ENCODE measurements at regions not wholly inside any gene's neighbourhood (a gene's known extent, or its start where the extent isn't known, plus 50 kb on each side); places are given as distances from the start of the nearest gene placed in this dataset.

- H3K27me3 ChIP-seq (ENCODE audit: insufficient read depth): no peaks in the 10 kb centered on the region
- no peak overlapping the region for H2AFZ ChIP-seq (ENCODE audit: low read depth)
- no peak overlapping the region for H3K4me3 ChIP-seq (ENCODE audit: low read depth in 2 of 2, low read length in 1 of 2)
- ChIA-PET POLR2A (no interaction called here), CTCF (no interaction called here)
- no peaks in the 10 kb centered on the region for H4K20me1 ChIP-seq (ENCODE audit: insufficient read depth)
- H3K9me3 ChIP-seq: no peaks in the 10 kb centered on the region
- no peak overlapping the region for H3K27ac ChIP-seq (ENCODE audit: low read depth in 2 of 2, low read length in 1 of 2)
- H3K9ac ChIP-seq: no peak overlapping the region
- no peak for TF ChIP-seq RFX5 (IDR thresholded peaks at IDR 0.05; ENCODE audit: low read length)
- TF ChIP-seq TEAD4 (IDR thresholded peaks at IDR 0.05; ENCODE audit: borderline replicate concordance, insufficient read depth): no peak
- TF ChIP-seq NRF1 (IDR thresholded peaks at IDR 0.05; ENCODE audit: low read depth, low read length): no peak
- no peak for TF ChIP-seq MXI1 (IDR thresholded peaks at IDR 0.05; ENCODE audit: low read depth, low read length)
- TF ChIP-seq, protein P1, sequence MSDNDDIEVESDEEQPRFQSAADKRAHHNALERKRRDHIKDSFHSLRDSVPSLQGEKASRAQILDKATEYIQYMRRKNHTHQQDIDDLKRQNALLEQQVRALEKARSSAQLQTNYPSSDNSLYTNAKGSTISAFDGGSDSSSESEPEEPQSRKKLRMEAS (IDR thresholded peaks at IDR 0.05; ENCODE audit: low read depth): no peak
- no peak for TF ChIP-seq USF2 (IDR thresholded peaks at IDR 0.05; ENCODE audit: borderline replicate concordance, low read depth, low read length)
- TF ChIP-seq MEF2A (IDR thresholded peaks at IDR 0.05; ENCODE audit: borderline replicate concordance, low read depth): no peak
- no peak for TF ChIP-seq YY1 (IDR thresholded peaks at IDR 0.05; ENCODE audit: low read depth)
- TF ChIP-seq, protein P2, sequence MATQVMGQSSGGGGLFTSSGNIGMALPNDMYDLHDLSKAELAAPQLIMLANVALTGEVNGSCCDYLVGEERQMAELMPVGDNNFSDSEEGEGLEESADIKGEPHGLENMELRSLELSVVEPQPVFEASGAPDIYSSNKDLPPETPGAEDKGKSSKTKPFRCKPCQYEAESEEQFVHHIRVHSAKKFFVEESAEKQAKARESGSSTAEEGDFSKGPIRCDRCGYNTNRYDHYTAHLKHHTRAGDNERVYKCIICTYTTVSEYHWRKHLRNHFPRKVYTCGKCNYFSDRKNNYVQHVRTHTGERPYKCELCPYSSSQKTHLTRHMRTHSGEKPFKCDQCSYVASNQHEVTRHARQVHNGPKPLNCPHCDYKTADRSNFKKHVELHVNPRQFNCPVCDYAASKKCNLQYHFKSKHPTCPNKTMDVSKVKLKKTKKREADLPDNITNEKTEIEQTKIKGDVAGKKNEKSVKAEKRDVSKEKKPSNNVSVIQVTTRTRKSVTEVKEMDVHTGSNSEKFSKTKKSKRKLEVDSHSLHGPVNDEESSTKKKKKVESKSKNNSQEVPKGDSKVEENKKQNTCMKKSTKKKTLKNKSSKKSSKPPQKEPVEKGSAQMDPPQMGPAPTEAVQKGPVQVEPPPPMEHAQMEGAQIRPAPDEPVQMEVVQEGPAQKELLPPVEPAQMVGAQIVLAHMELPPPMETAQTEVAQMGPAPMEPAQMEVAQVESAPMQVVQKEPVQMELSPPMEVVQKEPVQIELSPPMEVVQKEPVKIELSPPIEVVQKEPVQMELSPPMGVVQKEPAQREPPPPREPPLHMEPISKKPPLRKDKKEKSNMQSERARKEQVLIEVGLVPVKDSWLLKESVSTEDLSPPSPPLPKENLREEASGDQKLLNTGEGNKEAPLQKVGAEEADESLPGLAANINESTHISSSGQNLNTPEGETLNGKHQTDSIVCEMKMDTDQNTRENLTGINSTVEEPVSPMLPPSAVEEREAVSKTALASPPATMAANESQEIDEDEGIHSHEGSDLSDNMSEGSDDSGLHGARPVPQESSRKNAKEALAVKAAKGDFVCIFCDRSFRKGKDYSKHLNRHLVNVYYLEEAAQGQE (IDR thresholded peaks at IDR 0.05; ENCODE audit: low read depth, low read length): no peak
- TF ChIP-seq FOSL2 (IDR thresholded peaks at IDR 0.05; ENCODE audit: borderline replicate concordance, low read depth): no peak
- TF ChIP-seq EP300 (IDR thresholded peaks at IDR 0.05; ENCODE audit: borderline replicate concordance in 1 of 2, low read depth in 1 of 2, low read length in 1 of 2): no peak
- TF ChIP-seq CHD2 (IDR thresholded peaks at IDR 0.05; ENCODE audit: low read length, partially characterized antibody): no peak
- TF ChIP-seq RCOR1 (IDR thresholded peaks at IDR 0.05; ENCODE audit: low read length): no peak
- TF ChIP-seq GABPA (IDR thresholded peaks at IDR 0.05; ENCODE audit: low read depth): no peak
- no peak for TF ChIP-seq GATA2 (CRISPR knock-in tag; IDR thresholded peaks at IDR 0.05)
- no peak for TF ChIP-seq PBX3 (IDR thresholded peaks at IDR 0.05)
- DNase-seq: no peak
- no peaks in the 10 kb centered on the region for H3K79me2 ChIP-seq (ENCODE audit: insufficient read depth)
- no peaks in the 10 kb centered on the region for H3K36me3 ChIP-seq (replicated peaks in 1 of 2; ENCODE audit: control insufficient read depth in 1 of 2, insufficient read depth in 2 of 2, low read length in 1 of 2)
- peaks cover 2 to 20% of the 10 kb centered on the region in 2 experiments; a peak in 2 of 4 replicates for H3K4me1 ChIP-seq (ENCODE audit: control insufficient read depth in 1 of 2, insufficient read depth in 2 of 2, low read depth in 1 of 2, low read length in 1 of 2)
- H3K4me2 ChIP-seq: no peak overlapping the region
- H3K9me2 ChIP-seq: no peaks in the 10 kb centered on the region
- H3F3A ChIP-seq (replicated peaks; ENCODE audit: insufficient read depth): peaks cover 12% of the 10 kb centered on the region
These were observed 93.4 kb upstream of the CHD1 start for GRCh38 chr5:99022250-99022649.

Measured in SK-N-SH (cell line).